Fibroblast of peridontal ligament (primary cell): ENCODE measurements at regions not wholly inside any gene's neighbourhood (a gene's known extent, or its start where the extent isn't known, plus 50 kb on each side); places are given as distances from the start of the nearest gene placed in this dataset.

Experiments
- DNase-seq: peaks from one replicate; pipeline ENCODE4 v3.0.0-alpha.2; 2010; ENCODE audit errors: extremely low read depth

- DNase-seq: no peak
Measured at GRCh38 chr20:43863821-43864544, 50.7 kb upstream of the TOX2 start.

- DNase-seq: no peak
Measured at GRCh38 chr20:43863330-43863729, 51.3 kb upstream of the TOX2 start.

GRCh38 chr20:43862438-43862837 lies 52.2 kb upstream of the TOX2 start:
- DNase-seq: no peak

GRCh38 chr20:43859994-43860393 lies 54.7 kb upstream of the TOX2 start:
- no peak for DNase-seq

GRCh38 chr20:43857932-43858331 lies 56.7 kb upstream of the TOX2 start:
- no peak for DNase-seq

- no peak for DNase-seq
Measured at GRCh38 chr20:43857127-43857526, 57.5 kb upstream of the TOX2 start.

GRCh38 chr20:43855803-43856202 lies 58.8 kb upstream of the TOX2 start:
- DNase-seq: no peak

GRCh38 chr20:43853918-43854317 lies 60.7 kb upstream of the TOX2 start:
- DNase-seq: no peak

GRCh38 chr20:43853174-43853803 lies 61.4 kb upstream of the TOX2 start:
- peak; percentile 50 for DNase-seq

GRCh38 chr20:43849496-43850186 lies 65.0 kb upstream of the TOX2 start:
- DNase-seq: peak; percentile 52

GRCh38 chr20:43846516-43846905 lies 68.1 kb upstream of the TOX2 start:
- no peak for DNase-seq

- peak; percentile 95 for DNase-seq
Measured at GRCh38 chr20:43844778-43845614, 69.7 kb upstream of the TOX2 start.

GRCh38 chr20:43843965-43844660 lies 70.5 kb upstream of the TOX2 start:
- no peak for DNase-seq

- peak; percentile 90 for DNase-seq
Measured at GRCh38 chr20:43843096-43843964, 71.3 kb upstream of the TOX2 start.

GRCh38 chr20:43842126-43843020 lies 72.3 kb upstream of the TOX2 start:
- no peak for DNase-seq

GRCh38 chr20:43840382-43841070 lies 74.1 kb upstream of the TOX2 start:
- peak; percentile 12 for DNase-seq

GRCh38 chr20:43839793-43840199 lies 74.9 kb upstream of the TOX2 start:
- no peak for DNase-seq

GRCh38 chr20:43838703-43839060 lies 76.0 kb upstream of the TOX2 start:
- no peak for DNase-seq
